Naive B cell (primary cell): ENCODE measurements at regions not wholly inside any gene's neighbourhood (a gene's known extent, or its start where the extent isn't known, plus 50 kb on each side); places are given as distances from the start of the nearest gene placed in this dataset.

Experiments
- ATAC-seq, 2 donors: fragments of 150-1000 bp; cut with Tn5 transposase; 2 replicates each; pipeline ENCODE4 v1.10.0; 2021; ENCODE audit warnings: low read depth in 2 of 2, mild to moderate bottlenecking in 2 of 2, moderate library complexity in 2 of 2
- DNase-seq: peaks from one replicate; pipeline ENCODE4 v3.0.0; 2022
- H3K27ac Mint-ChIP-seq, 6 donors: one replicate each; pipeline ENCODE4 v1.8.0; 2020 to 2022; ENCODE audit warnings: mild to moderate bottlenecking in 6 of 6, mixed read lengths in 6 of 6, moderate library complexity in 5 of 6, inconsistent platforms in 2 of 6
- H3K27me3 Mint-ChIP-seq, 3 donors: one replicate each; pipeline ENCODE4 v1.8.0; 2021 to 2022; ENCODE audit warnings: mixed read lengths in 3 of 3, mild to moderate bottlenecking in 1 of 3
- H3K36me3 Mint-ChIP-seq, 2 donors: one replicate each; pipeline ENCODE4 v1.8.0; 2020 to 2022; ENCODE audit warnings: mixed read lengths in 2 of 2, inconsistent platforms in 1 of 2, mild to moderate bottlenecking in 1 of 2
- H3K4me1 Mint-ChIP-seq, 3 donors: one replicate each; pipeline ENCODE4 v1.8.0; 2020 to 2022; ENCODE audit warnings: mixed read lengths in 3 of 3, inconsistent platforms in 1 of 3, mild to moderate bottlenecking in 1 of 3, moderate library complexity in 1 of 3
- H3K4me3 Mint-ChIP-seq, 8 donors: one replicate each; pipeline ENCODE4 v1.8.0; 2020 to 2022; ENCODE audit warnings: mild to moderate bottlenecking in 8 of 8, mixed read lengths in 8 of 8, moderate library complexity in 8 of 8, inconsistent platforms in 2 of 8
- H3K9me3 Mint-ChIP-seq, 7 donors: one replicate each; pipeline ENCODE4 v1.8.0; 2020 to 2022; ENCODE audit warnings: mixed read lengths in 7 of 7, mild to moderate bottlenecking in 5 of 7, inconsistent platforms in 2 of 7, moderate library complexity in 1 of 7

GRCh38 chr4:181479141-181479540, 764.1 kb upstream of the TENM3 start:
- Mint-ChIP-seq H3K4me1 (no peaks in the 10 kb centered on the region), H3K27ac (no peak overlapping the region), H3K4me3 (no peak overlapping the region), H3K9me3 (peaks cover 0 to 2% (median 0%) of the 10 kb centered on the region in 7 donors), H3K27me3 (no peaks in the 10 kb centered on the region), H3K36me3 (no peaks in the 10 kb centered on the region)
- ATAC-seq (no peak), DNase-seq (no peak)

- ATAC-seq = no peak
- Mint-ChIP-seq H3K27ac (no peak overlapping the region), H3K4me1 (no peaks in the 10 kb centered on the region), H3K27me3 (no peaks in the 10 kb centered on the region), H3K4me3 (no peak overlapping the region), H3K36me3 (no peaks in the 10 kb centered on the region), H3K9me3 (no peaks in the 10 kb centered on the region)
- DNase-seq = no peak
Measured at GRCh38 chr4:181484396-181484795, 758.8 kb upstream of the TENM3 start.

- H3K9me3 Mint-ChIP-seq = no peaks in the 10 kb centered on the region
- H3K36me3 Mint-ChIP-seq = no peaks in the 10 kb centered on the region
- ATAC-seq (no peak), DNase-seq (no peak)
- H3K27me3 Mint-ChIP-seq = no peaks in the 10 kb centered on the region
- H3K4me1 Mint-ChIP-seq = no peaks in the 10 kb centered on the region
- no peak overlapping the region for H3K4me3 Mint-ChIP-seq
- no peak overlapping the region for H3K27ac Mint-ChIP-seq
Measured at GRCh38 chr4:181488926-181489325, 754.3 kb upstream of the TENM3 start.

GRCh38 chr4:181498148-181498547, 745.1 kb upstream of the TENM3 start:
- no peaks in the 10 kb centered on the region for H3K36me3 Mint-ChIP-seq
- DNase-seq = no peak
- H3K27me3 Mint-ChIP-seq = no peaks in the 10 kb centered on the region
- H3K9me3 Mint-ChIP-seq = peaks cover 0 to 6% (median 1%) of the 10 kb centered on the region in 7 donors
- no peaks in the 10 kb centered on the region for H3K4me1 Mint-ChIP-seq
- no peak overlapping the region for H3K27ac Mint-ChIP-seq
- no peak overlapping the region for H3K4me3 Mint-ChIP-seq
- no peak for ATAC-seq

- Mint-ChIP-seq H3K27me3 (no peaks in the 10 kb centered on the region), H3K4me3 (no peak overlapping the region), H3K9me3 (peaks cover 0 to 6% (median 1%) of the 10 kb centered on the region in 7 donors), H3K36me3 (no peaks in the 10 kb centered on the region), H3K27ac (no peak overlapping the region), H3K4me1 (no peaks in the 10 kb centered on the region)
- ATAC-seq (no peak), DNase-seq (no peak)
Measured at GRCh38 chr4:181502611-181503010, 740.6 kb upstream of the TENM3 start.

- ATAC-seq = no peak
- H3K27me3 Mint-ChIP-seq = no peaks in the 10 kb centered on the region
- H3K4me3 Mint-ChIP-seq = no peak overlapping the region
- H3K36me3 Mint-ChIP-seq = no peaks in the 10 kb centered on the region
- no peak overlapping the region for H3K27ac Mint-ChIP-seq
- no peak for DNase-seq
- H3K4me1 Mint-ChIP-seq = no peaks in the 10 kb centered on the region
- peaks cover 0 to 6% (median 0%) of the 10 kb centered on the region in 7 donors for H3K9me3 Mint-ChIP-seq
Measured at GRCh38 chr4:181503687-181504390, 739.4 kb upstream of the TENM3 start.

- Mint-ChIP-seq H3K4me1 (no peaks in the 10 kb centered on the region), H3K36me3 (no peaks in the 10 kb centered on the region), H3K4me3 (no peak overlapping the region), H3K9me3 (peaks cover 0 to 4% (median 0%) of the 10 kb centered on the region in 7 donors), H3K27ac (no peak overlapping the region), H3K27me3 (no peaks in the 10 kb centered on the region)
- no peak for DNase-seq
- ATAC-seq = no peak
Measured at GRCh38 chr4:181504924-181505323, 738.3 kb upstream of the TENM3 start.

- Mint-ChIP-seq H3K27ac (no peak overlapping the region), H3K27me3 (no peaks in the 10 kb centered on the region), H3K4me3 (no peak overlapping the region), H3K9me3 (peaks cover 0 to 4% (median 0%) of the 10 kb centered on the region in 7 donors), H3K4me1 (no peaks in the 10 kb centered on the region), H3K36me3 (no peaks in the 10 kb centered on the region)
- DNase-seq (no peak), ATAC-seq (no peak)
Measured at GRCh38 chr4:181507180-181507835, 735.9 kb upstream of the TENM3 start.

GRCh38 chr4:181507938-181508337, 735.3 kb upstream of the TENM3 start:
- no peak overlapping the region for H3K27ac Mint-ChIP-seq
- H3K27me3 Mint-ChIP-seq = no peaks in the 10 kb centered on the region
- no peaks in the 10 kb centered on the region for H3K4me1 Mint-ChIP-seq
- DNase-seq (no peak), ATAC-seq (no peak)
- H3K9me3 Mint-ChIP-seq = peaks cover 0 to 4% (median 0%) of the 10 kb centered on the region in 7 donors
- no peak overlapping the region for H3K4me3 Mint-ChIP-seq
- no peaks in the 10 kb centered on the region for H3K36me3 Mint-ChIP-seq

- no peak for DNase-seq
- no peak for ATAC-seq
- no peak overlapping the region for H3K4me3 Mint-ChIP-seq
- H3K36me3 Mint-ChIP-seq = no peaks in the 10 kb centered on the region
- peaks cover 0 to 4% (median 0%) of the 10 kb centered on the region in 7 donors for H3K9me3 Mint-ChIP-seq
- no peak overlapping the region for H3K27ac Mint-ChIP-seq
- H3K4me1 Mint-ChIP-seq = no peaks in the 10 kb centered on the region
- no peaks in the 10 kb centered on the region for H3K27me3 Mint-ChIP-seq
Measured at GRCh38 chr4:181508601-181509000, 734.6 kb upstream of the TENM3 start.

GRCh38 chr4:181509073-181509472, 734.1 kb upstream of the TENM3 start:
- Mint-ChIP-seq H3K4me1 (no peaks in the 10 kb centered on the region), H3K9me3 (peaks cover 0 to 4% (median 0%) of the 10 kb centered on the region in 7 donors), H3K4me3 (no peak overlapping the region), H3K27ac (no peak overlapping the region), H3K27me3 (no peaks in the 10 kb centered on the region), H3K36me3 (no peaks in the 10 kb centered on the region)
- ATAC-seq (no peak), DNase-seq (no peak)

- Mint-ChIP-seq H3K27ac (no peak overlapping the region), H3K4me1 (no peaks in the 10 kb centered on the region), H3K27me3 (no peaks in the 10 kb centered on the region), H3K4me3 (no peak overlapping the region), H3K9me3 (peaks cover 0 to 11% (median 3%) of the 10 kb centered on the region in 7 donors), H3K36me3 (no peaks in the 10 kb centered on the region)
- ATAC-seq (no peak), DNase-seq (no peak)
Measured at GRCh38 chr4:181517491-181517890, 725.7 kb upstream of the TENM3 start.

- ATAC-seq (no peak), DNase-seq (no peak)
- Mint-ChIP-seq H3K27me3 (no peaks in the 10 kb centered on the region), H3K27ac (no peak overlapping the region), H3K36me3 (no peaks in the 10 kb centered on the region), H3K9me3 (peaks cover 0 to 11% (median 2%) of the 10 kb centered on the region in 7 donors), H3K4me3 (no peak overlapping the region), H3K4me1 (no peaks in the 10 kb centered on the region)
Measured at GRCh38 chr4:181520790-181521189, 722.4 kb upstream of the TENM3 start.

- Mint-ChIP-seq H3K36me3 (no peaks in the 10 kb centered on the region), H3K9me3 (peaks cover 0 to 6% (median 0%) of the 10 kb centered on the region in 7 donors), H3K27ac (no peak overlapping the region), H3K4me1 (no peaks in the 10 kb centered on the region), H3K27me3 (no peaks in the 10 kb centered on the region), H3K4me3 (no peak overlapping the region)
- DNase-seq (no peak), ATAC-seq (no peak)
Measured at GRCh38 chr4:181523973-181524372, 719.2 kb upstream of the TENM3 start.
